ENCODE measurements at regions not wholly inside any gene's neighbourhood (a gene's known extent, or its start where the extent isn't known, plus 50 kb on each side); places are given as distances from the start of the nearest gene placed in this dataset.
"Not testable (repeated sequence)": the region's sequence is repeated elsewhere in the genome, so short reads cannot be mapped to it uniquely, and the experiment has no call there.

GRCh38 chr6:73980096-73980495, 284.1 kb downstream of the CD109 start:
- no peak for DNase-seq

- DNase-seq, result no peak
Measured at GRCh38 chr6:73978330-73978729, 282.3 kb downstream of the CD109 start.

- DNase-seq, result not testable (repeated sequence)
Measured at GRCh38 chr6:73972518-73972917, 276.5 kb downstream of the CD109 start.

- peak; percentile 9 to 24 for DNase-seq
Measured at GRCh38 chr6:73969971-73970970, 274.3 kb downstream of the CD109 start.

- no peak for DNase-seq
Measured at GRCh38 chr6:73968221-73968757, 272.3 kb downstream of the CD109 start.

GRCh38 chr6:73965539-73966029, 269.6 kb downstream of the CD109 start:
- no peak for DNase-seq

GRCh38 chr6:73964241-73964854, 268.3 kb downstream of the CD109 start:
- DNase-seq, result no peak

GRCh38 chr6:73962884-73963283, 266.9 kb downstream of the CD109 start:
- DNase-seq, result no peak

- no peak for DNase-seq
Measured at GRCh38 chr6:73956305-73956704, 260.3 kb downstream of the CD109 start.

GRCh38 chr6:73955800-73956199, 259.8 kb downstream of the CD109 start:
- DNase-seq, result no peak

GRCh38 chr6:73954881-73955280, 258.9 kb downstream of the CD109 start:
- no peak for DNase-seq

- DNase-seq, result no peak
Measured at GRCh38 chr6:73951183-73951582, 255.2 kb downstream of the CD109 start.

GRCh38 chr6:73943930-73944652, 248.1 kb downstream of the CD109 start:
- DNase-seq, result no peak

- DNase-seq, result no peak
Measured at GRCh38 chr6:73943411-73943810, 247.4 kb downstream of the CD109 start.

- no peak for DNase-seq
Measured at GRCh38 chr6:73942592-73943186, 246.7 kb downstream of the CD109 start.

- DNase-seq, result no peak
Measured at GRCh38 chr6:73941892-73942291, 245.9 kb downstream of the CD109 start.

GRCh38 chr6:73937805-73938204, 241.8 kb downstream of the CD109 start:
- DNase-seq, result no peak

GRCh38 chr6:73932866-73933265, 236.9 kb downstream of the CD109 start:
- no peak for DNase-seq

- DNase-seq, result no peak
Measured at GRCh38 chr6:73929405-73929804, 233.4 kb downstream of the CD109 start.

GRCh38 chr6:73927421-73927820, 231.4 kb downstream of the CD109 start:
- DNase-seq, result no peak

GRCh38 chr6:73925703-73926102, 229.7 kb downstream of the CD109 start:
- not testable (repeated sequence) for DNase-seq

GRCh38 chr6:73923905-73924485, 228.0 kb downstream of the CD109 start:
- DNase-seq, result no peak

Data from inflammatory macrophage treated with lipopolysaccharide for 1 hour (primary cell).